ENCODE measurements at regions not wholly inside any gene's neighbourhood (a gene's known extent, or its start where the extent isn't known, plus 50 kb on each side); places are given as distances from the start of the nearest gene placed in this dataset.

DNA sequence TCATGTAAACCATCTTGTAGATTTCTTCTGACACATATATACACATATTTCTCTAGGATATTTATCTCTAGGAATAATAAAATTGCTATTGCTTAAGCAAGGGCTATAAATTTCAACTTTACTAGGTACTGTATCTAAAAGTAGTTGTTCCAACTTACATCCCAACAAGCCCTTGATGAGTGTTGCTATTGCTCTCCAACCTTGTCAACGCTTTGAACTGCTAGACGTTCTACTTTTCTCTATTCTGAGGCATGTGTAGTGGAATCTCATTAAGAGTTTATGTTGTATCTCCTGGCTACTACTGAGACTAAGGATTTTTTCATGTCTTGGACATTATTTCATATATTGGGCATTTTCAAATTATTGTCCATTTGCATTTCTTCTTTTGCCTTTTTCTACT lies 321.5 kb upstream of the SOX5 start:
- DNase-seq (ENCODE audit: low spot score): no peak

DNA sequence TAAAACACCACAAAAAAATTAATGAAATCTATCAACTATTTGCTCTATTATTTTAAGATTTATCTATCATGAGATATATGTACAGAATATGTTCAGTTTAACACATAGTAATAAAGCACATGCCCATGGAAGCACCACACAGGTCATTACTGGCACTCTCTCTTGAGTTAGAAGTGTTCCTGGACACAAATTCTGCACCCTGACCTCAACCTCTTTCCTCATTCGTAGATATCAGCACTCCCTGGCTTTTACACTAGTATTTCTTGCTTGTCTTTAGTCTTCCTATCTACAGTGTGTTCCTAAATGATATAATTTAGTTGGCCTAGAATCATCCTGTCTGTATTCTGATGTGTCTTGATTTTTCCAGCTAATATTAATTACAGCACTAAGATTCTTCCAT lies 321.0 kb upstream of the SOX5 start:
- no peak for DNase-seq (ENCODE audit: low spot score)

- DNase-seq (ENCODE audit: low spot score): no peak
These were observed 319.3 kb upstream of the SOX5 start for GRCh38 chr12:24268663-24269186.

GRCh38 chr12:24266982-24267381 lies 317.5 kb upstream of the SOX5 start:
- no peak for DNase-seq (ENCODE audit: low spot score)

- no peak for DNase-seq (ENCODE audit: low spot score)
These were observed 307.2 kb upstream of the SOX5 start for GRCh38 chr12:24256684-24257083.

- DNase-seq (ENCODE audit: low spot score): no peak
These were observed 306.6 kb upstream of the SOX5 start for GRCh38 chr12:24255920-24256665.

- no peak for DNase-seq (ENCODE audit: low spot score)
These were observed 303.1 kb upstream of the SOX5 start for GRCh38 chr12:24252602-24253001.

DNA sequence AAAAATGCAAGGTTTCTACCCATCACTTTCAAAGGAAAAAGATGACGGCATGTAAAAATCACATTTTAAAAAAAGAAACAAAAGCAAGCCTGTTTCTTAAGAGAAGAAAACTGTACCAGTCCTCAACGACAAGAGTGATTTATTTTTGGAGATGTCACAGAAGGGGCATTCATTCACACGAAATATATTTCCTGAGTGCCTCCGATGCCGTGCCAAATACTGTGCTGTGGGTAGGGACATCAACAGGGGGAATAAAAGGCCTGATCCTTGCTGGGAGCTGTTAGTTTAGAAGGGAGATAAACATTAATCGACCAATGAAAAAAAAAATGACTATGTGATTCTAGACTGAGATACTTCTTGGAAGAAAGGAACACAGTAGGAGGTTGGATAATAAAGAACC lies 297.5 kb upstream of the SOX5 start:
- DNase-seq (ENCODE audit: low spot score): no peak

GRCh38 chr12:24246376-24246775 lies 296.9 kb upstream of the SOX5 start:
- no peak for DNase-seq (ENCODE audit: low spot score)

- no peak for DNase-seq (ENCODE audit: low spot score)
These were observed 295.3 kb upstream of the SOX5 start for GRCh38 chr12:24244801-24245200.

GRCh38 chr12:24244231-24244630 lies 294.8 kb upstream of the SOX5 start:
- DNase-seq (ENCODE audit: low spot score): no peak

DNA sequence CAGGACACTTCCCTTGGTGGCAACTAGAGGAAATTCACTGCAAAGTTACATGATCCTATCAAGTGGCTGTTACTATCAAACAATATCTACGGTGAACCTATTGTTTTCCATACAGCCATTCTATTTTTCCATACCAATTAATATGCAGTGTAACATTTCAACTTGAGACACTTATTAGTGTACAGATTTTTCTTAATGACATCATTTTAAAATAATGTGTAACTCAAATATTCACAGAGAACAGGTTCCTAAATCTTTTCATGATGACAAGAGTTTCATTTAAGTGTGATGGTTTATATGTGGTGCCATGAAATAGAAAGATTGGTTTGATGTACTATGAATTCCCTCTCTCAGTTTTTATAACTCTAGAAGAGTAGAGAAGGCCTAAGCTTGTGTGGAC lies 291.2 kb upstream of the SOX5 start:
- no peak for DNase-seq (ENCODE audit: low spot score)

GRCh38 chr12:24233519-24234246 lies 284.2 kb upstream of the SOX5 start:
- no peak for DNase-seq (ENCODE audit: low spot score)

GRCh38 chr12:24232531-24232930 lies 283.1 kb upstream of the SOX5 start:
- no peak for DNase-seq (ENCODE audit: low spot score)

- no peak for DNase-seq (ENCODE audit: low spot score)
These were observed 281.8 kb upstream of the SOX5 start for GRCh38 chr12:24231298-24231697.

DNA sequence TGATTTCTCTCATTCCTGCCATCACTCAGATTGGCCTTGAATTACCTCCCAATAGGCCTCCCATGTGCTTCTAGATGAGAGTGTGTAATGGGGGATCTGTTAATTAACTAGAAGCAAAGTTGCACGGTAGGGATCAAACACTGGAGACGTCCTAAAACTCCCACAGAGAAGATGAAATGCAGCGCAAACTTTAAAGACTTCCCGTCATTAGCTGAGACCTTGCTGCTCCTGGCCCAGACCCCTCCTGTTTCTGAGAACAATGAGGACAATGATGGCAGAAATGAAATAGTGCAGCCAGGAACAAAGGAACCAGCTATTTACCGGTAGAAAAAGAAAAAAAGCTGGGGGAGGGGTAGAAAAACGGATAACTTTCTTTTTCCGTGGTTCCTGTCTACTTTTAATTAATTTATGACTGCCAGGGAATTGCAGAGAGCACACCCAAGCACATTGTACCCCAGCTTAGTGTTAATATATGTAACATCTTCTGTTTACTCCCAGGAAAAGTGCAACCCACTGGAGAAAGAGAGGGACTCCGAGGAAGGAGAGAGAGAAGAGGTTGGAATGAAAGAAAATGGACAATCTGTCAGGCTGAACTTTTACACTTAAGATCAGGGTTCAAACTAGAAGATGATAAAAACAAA lies 280.7 kb upstream of the SOX5 start:
- no peak for DNase-seq (ENCODE audit: low spot score)

DNA sequence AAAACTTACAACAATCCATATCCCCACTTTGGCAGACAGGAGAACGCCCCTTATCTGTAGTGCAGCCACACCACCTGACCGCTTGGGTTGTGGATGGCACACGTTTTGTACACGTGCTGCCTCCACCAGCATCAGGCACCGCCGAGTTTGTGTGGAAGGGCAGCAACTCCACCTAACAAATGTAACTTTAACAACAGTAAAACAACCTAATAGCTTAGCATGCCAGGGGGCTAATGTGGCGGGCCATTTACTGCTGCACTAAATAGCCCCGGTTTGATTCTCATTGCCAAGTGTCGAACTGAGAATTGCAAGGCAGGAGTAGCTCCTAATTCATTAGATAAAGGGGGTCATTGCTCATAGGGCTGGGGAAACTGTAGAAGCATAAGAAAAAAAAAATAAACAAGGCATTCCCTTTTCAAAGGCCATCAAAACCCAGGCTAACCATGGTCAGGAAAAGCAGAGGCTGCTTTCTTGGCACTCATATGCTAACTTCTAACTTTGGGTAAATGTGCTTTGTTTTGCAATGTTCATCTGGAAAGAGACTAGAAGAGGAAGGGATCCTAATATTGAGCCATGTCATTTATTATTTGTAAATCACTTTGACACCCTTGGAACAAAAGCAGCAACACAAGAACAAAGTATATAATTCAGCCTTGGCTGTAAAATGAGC lies 279.7 kb upstream of the SOX5 start:
- DNase-seq (ENCODE audit: low spot score): no peak

DNA sequence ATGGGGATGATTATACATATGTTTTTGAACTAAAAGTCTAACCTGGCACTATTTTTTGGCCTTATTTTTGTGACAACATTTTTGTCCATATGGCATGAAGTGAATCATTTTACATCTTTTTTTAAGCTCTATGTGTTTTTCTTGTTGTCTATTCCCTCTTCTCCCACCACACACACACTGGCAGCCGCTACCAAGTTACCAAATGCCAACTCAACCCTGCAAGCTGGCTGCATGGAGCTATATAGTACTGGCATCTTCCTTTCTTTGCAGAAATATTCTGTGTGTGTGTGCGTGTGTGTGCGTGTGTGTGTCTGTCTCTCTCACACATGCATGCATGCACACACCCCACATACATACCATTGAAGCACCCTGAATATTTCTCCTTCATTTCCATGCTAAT lies 278.9 kb upstream of the SOX5 start:
- no peak for DNase-seq (ENCODE audit: low spot score)

DNA sequence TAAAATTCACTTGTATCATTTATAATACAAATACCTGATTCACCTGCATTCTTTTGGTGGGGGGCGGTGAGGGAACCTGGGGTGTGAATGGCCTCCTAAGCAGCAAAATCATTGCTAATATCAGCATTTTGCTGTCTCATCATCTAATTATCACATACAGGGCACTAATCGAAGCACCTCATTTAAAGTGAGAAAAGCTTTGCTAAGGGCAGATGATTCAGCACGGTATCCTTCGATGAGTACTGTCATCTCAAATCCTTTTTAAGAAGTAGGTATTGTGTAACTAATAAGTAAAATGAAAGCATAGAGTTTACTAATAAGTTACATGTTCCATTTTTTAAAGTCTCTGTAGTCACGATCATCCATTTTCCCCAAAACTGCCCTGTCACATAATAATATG lies 278.1 kb upstream of the SOX5 start:
- no peak for DNase-seq (ENCODE audit: low spot score)

DNA sequence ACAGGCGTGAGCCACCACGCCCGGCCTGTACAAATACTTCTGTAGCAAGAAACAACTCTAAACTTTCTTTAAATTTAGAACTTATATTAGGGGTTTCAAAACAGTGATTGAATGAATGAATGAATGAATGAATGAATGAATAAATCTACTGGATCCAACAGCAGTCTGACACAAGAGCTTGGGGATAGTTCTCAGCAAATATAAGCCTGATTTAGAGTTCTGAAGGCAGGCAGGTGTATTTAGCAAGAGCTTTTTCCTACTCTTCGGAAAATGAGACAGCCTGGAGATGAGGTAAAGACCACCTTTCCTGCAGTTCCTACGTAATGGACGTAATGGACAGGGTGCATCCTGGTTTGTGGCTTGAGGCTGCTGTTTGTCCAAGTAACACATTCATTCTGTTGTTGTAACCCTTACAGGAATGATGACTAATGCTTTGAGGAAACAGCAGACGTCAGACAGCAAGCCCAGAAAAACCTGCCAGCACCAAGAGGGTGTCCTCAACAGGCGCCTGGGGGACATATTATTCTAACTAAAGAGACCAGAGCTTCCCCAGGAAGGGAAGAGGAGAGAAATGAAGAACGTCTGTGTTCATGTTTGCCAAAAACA lies 277.4 kb upstream of the SOX5 start:
- DNase-seq (ENCODE audit: low spot score): no peak

GRCh38 chr12:24224401-24224800 lies 274.9 kb upstream of the SOX5 start:
- DNase-seq (ENCODE audit: low spot score): no peak

DNA sequence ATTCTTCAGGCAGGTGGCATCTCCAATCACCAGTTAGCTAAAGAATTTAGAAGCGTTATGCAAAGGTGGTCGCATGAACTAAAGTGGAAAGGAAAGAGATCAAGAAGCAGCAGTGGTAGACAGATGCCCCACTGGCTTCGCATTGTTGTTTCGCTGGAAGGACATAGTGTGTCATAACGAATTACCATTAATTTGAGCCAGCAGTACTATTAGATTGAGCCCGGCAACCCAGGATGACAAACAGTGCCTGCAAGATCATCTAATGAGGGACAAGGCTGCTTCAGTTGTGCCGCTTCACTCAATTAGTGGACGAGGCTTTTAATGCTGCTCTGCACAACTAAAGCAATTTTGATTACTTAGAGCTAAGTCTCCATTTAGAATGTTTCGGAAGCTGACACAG lies 274.5 kb upstream of the SOX5 start:
- no peak for DNase-seq (ENCODE audit: low spot score)

All from AG08395 (cell line).